ENCODE measurements at regions not wholly inside any gene's neighbourhood (a gene's known extent, or its start where the extent isn't known, plus 50 kb on each side); places are given as distances from the start of the nearest gene placed in this dataset.

- no peak overlapping the region for H3K27ac ChIP-seq (replicated peaks)
- H3K9me3 ChIP-seq (replicated peaks) = peaks cover 28% of the 10 kb centered on the region
- intact Hi-C loops (cut with micrococcal nuclease) = no loop called here
- peaks cover 84% of the 10 kb centered on the region for H3K27me3 ChIP-seq (ENCODE audit: low read depth)
- peaks cover 9% of the 10 kb centered on the region for H3K4me1 ChIP-seq
- TF ChIP-seq, protein P1, sequence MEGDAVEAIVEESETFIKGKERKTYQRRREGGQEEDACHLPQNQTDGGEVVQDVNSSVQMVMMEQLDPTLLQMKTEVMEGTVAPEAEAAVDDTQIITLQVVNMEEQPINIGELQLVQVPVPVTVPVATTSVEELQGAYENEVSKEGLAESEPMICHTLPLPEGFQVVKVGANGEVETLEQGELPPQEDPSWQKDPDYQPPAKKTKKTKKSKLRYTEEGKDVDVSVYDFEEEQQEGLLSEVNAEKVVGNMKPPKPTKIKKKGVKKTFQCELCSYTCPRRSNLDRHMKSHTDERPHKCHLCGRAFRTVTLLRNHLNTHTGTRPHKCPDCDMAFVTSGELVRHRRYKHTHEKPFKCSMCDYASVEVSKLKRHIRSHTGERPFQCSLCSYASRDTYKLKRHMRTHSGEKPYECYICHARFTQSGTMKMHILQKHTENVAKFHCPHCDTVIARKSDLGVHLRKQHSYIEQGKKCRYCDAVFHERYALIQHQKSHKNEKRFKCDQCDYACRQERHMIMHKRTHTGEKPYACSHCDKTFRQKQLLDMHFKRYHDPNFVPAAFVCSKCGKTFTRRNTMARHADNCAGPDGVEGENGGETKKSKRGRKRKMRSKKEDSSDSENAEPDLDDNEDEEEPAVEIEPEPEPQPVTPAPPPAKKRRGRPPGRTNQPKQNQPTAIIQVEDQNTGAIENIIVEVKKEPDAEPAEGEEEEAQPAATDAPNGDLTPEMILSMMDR (IDR thresholded peaks at IDR 0.05; ENCODE audit: borderline replicate concordance) = no peak
- DNase-seq = no peak
- no peaks in the 10 kb centered on the region for H3K36me3 ChIP-seq
- no peak overlapping the region for H3K4me3 ChIP-seq
Observed at GRCh38 chr14:101082036-101082435, 178.5 kb upstream of the RTL1 start.

DNA sequence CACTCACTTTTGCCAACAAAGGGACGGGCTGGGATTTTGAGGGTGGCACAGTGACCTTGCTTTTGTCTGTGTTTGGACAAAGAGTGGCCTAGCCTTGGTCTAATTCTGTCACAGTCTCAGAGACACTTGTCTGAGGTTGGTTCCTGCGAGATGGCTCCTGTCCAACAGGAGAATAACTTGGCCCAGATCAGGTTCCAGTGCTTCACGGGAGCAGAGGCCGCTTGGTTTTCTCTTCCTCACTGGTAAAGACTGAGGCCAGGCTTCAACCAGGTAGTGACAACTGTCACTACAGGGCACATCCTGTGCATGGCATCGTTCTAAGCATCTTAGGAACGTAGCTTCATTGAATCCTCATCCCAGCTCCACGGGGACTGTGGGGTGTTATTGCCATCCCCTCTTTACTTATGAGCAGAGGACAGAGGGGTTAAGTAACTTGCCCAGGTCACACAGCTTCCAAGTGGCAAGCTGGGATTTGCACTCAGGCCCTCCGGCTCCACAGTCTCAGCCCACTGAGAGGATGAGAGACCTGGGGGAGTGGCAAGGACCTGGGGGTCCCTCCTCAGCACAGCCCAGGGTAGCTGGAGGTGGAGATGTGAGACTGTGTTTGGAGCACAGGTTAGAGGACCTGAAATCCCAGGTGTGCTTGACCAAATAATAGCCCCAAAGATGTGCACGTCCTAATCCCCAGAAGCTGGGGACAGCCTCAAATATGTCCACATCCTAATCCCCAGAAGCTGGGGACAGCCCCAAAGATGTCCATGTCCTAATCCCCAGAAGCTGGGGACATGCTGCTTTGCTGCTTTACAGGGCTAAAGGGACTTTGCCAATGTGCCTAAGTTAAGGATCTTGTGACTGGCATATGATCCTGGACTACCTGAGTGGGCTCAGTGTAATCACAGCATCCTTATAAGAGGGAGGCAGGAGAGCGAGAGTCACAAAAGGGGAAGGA lies 179.2 kb upstream of the RTL1 start:
- TF ChIP-seq, protein P1 (IDR thresholded peaks at IDR 0.05; ENCODE audit: borderline replicate concordance) = no peak
- Histone ChIP-seq H3K27me3 (ENCODE audit: low read depth) (peaks cover 77% of the 10 kb centered on the region), H3K27ac (replicated peaks) (no peak overlapping the region), H3K4me1 (peaks cover 3% of the 10 kb centered on the region), H3K36me3 (no peaks in the 10 kb centered on the region), H3K9me3 (replicated peaks) (peaks cover 28% of the 10 kb centered on the region), H3K4me3 (no peak overlapping the region)
- intact Hi-C loops (cut with micrococcal nuclease) = no loop called here
- no peak for DNase-seq

- Histone ChIP-seq H3K4me3 (no peak overlapping the region), H3K36me3 (no peaks in the 10 kb centered on the region), H3K9me3 (replicated peaks) (peaks cover 28% of the 10 kb centered on the region), H3K27me3 (ENCODE audit: low read depth) (peaks cover 67% of the 10 kb centered on the region), H3K27ac (replicated peaks) (no peak overlapping the region), H3K4me1 (no peaks in the 10 kb centered on the region)
- no peak for DNase-seq
- intact Hi-C loops (cut with micrococcal nuclease) = no loop called here
- TF ChIP-seq, protein P1 (IDR thresholded peaks at IDR 0.05; ENCODE audit: borderline replicate concordance) = no peak
Observed at GRCh38 chr14:101083564-101084435, 180.3 kb upstream of the RTL1 start.

DNA sequence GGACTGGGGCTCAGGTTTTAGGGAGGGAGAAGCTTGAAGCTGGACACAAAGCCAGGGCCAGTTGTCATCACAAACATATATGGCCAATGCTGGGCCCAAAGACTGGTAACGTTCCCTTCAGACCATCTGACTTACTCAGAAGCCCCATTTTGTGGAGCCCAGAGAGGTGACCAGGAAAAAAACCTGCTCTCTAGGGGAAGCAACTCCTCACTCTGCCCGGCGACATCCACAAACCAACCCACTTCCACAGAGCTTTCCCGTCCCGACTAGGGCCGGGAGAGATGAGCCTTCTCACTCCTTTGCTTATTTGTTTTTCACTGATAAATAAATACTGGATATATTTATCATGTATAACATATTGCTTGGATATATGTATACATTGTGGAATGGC lies 180.9 kb upstream of the RTL1 start:
- Histone ChIP-seq H3K4me3 (no peak overlapping the region), H3K27me3 (ENCODE audit: low read depth) (peaks cover 60% of the 10 kb centered on the region), H3K9me3 (replicated peaks) (peaks cover 28% of the 10 kb centered on the region), H3K27ac (replicated peaks) (no peak overlapping the region), H3K4me1 (no peaks in the 10 kb centered on the region), H3K36me3 (no peaks in the 10 kb centered on the region)
- no peak for DNase-seq
- TF ChIP-seq, protein P1 (IDR thresholded peaks at IDR 0.05; ENCODE audit: borderline replicate concordance) = no peak
- intact Hi-C loops (cut with micrococcal nuclease) = no loop called here

DNA sequence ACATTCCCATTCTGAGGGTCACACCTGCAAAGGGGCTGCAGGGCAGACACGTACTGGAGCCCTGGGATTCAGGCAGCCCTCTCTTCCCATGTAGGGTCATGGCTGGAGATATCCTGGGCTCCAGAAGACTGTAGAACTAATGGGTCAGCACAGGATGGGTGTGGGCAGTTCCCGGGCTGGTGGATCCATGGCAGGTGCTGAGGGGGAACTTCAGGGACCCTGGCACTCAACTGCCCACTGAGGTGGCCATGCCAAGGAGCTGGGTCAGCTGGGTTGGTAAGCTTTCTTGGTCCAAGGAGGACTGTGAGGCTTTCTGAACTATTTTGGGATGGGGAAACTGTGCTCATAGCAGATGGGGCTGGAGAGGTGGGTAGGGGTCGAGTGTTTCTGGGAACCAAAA lies 183.4 kb upstream of the RTL1 start:
- TF ChIP-seq, protein P1 (IDR thresholded peaks at IDR 0.05; ENCODE audit: borderline replicate concordance) = no peak
- H3K27me3 ChIP-seq (ENCODE audit: low read depth) = peaks cover 42% of the 10 kb centered on the region
- no peak for DNase-seq
- peaks cover 18% of the 10 kb centered on the region for H3K9me3 ChIP-seq (replicated peaks)
- no peak overlapping the region for H3K27ac ChIP-seq (replicated peaks)
- no peaks in the 10 kb centered on the region for H3K36me3 ChIP-seq
- no peaks in the 10 kb centered on the region for H3K4me1 ChIP-seq
- intact Hi-C loops (cut with micrococcal nuclease) = no loop called here
- no peak overlapping the region for H3K4me3 ChIP-seq
